HEK293T (cell line): ENCODE measurements at regions not wholly inside any gene's neighbourhood (a gene's known extent, or its start where the extent isn't known, plus 50 kb on each side); places are given as distances from the start of the nearest gene placed in this dataset.
"Not testable (repeated sequence)": the region's sequence is repeated elsewhere in the genome, so short reads cannot be mapped to it uniquely, and the experiment has no call there.

Experiments
- CTCF ChIA-PET: fragments of 350-600 bp; formaldehyde crosslinking; extraction: SDS; loops from one replicate; lab custom pipeline; 2021; ENCODE audit warnings: antibody characterized with exemption, inconsistent platforms; lab: Yijun Ruan, JAX
- POLR2A ChIA-PET: fragments of 350-600 bp; formaldehyde crosslinking; extraction: SDS; loops from one replicate; lab custom pipeline; 2020; ENCODE audit warnings: antibody characterized with exemption, inconsistent platforms; lab: Yijun Ruan, JAX
- DNase-seq: peaks from one replicate; pipeline ENCODE4 v3.0.0; 2012; ENCODE audit warnings: mixed read lengths; ENCODE audit errors: extremely low spot score
- ARNT ChIP-seq: fragments of 450-650 bp; IDR thresholded peaks from 2 replicates; pipeline ENCODE4 v1.6.1; 2017; ENCODE audit warnings: mild to moderate bottlenecking
- BHLHE40 ChIP-seq: fragments of 450-650 bp; IDR thresholded peaks from 2 replicates; pipeline ENCODE4 v1.6.1; 2016; ENCODE audit warnings: mild to moderate bottlenecking, moderate library complexity, borderline replicate concordance
- CTBP1 ChIP-seq: fragments of 450-650 bp; IDR thresholded peaks from 2 replicates; pipeline ENCODE4 v1.6.1; 2016; ENCODE audit warnings: borderline replicate concordance
- ELF4 ChIP-seq: fragments of 450-650 bp; IDR thresholded peaks from 2 replicates; pipeline ENCODE4 v1.6.1; 2017; ENCODE audit warnings: antibody characterized with exemption
- FOXA1 ChIP-seq: fragments of 450-650 bp; IDR thresholded peaks from 2 replicates; pipeline ENCODE4 v1.6.1; 2016; ENCODE audit warnings: mild to moderate bottlenecking
- FOXK2 ChIP-seq: fragments of 450-650 bp; IDR thresholded peaks from 2 replicates; pipeline ENCODE4 v1.6.1; 2016; ENCODE audit warnings: mild to moderate bottlenecking
- FOXM1 ChIP-seq: fragments of 450-650 bp; IDR thresholded peaks from 2 replicates; pipeline ENCODE4 v1.6.1; 2017; ENCODE audit warnings: mild to moderate bottlenecking, borderline replicate concordance
- HDGF ChIP-seq: fragments of 450-650 bp; IDR thresholded peaks from 2 replicates; pipeline ENCODE4 v1.6.1; 2017; ENCODE audit warnings: antibody characterized with exemption, borderline replicate concordance
- L3MBTL2 ChIP-seq: fragments of 450-650 bp; conservative IDR thresholded peaks from 2 replicates; pipeline ENCODE4 v1.6.1; 2016; ENCODE audit warnings: mild to moderate bottlenecking
- LEF1 ChIP-seq: fragments of 450-650 bp; IDR thresholded peaks from 2 replicates; pipeline ENCODE4 v1.6.1; 2017; ENCODE audit warnings: mild to moderate bottlenecking, borderline replicate concordance
- NFRKB ChIP-seq: fragments of 450-650 bp; IDR thresholded peaks from 2 replicates; pipeline ENCODE4 v1.6.1; 2016; ENCODE audit warnings: mild to moderate bottlenecking, moderate library complexity
- SP1 ChIP-seq: fragments of 450-650 bp; IDR thresholded peaks from 2 replicates; pipeline ENCODE4 v1.6.1; 2017
- SUZ12 ChIP-seq: fragments of 450-650 bp; IDR thresholded peaks from 2 replicates; pipeline ENCODE4 v1.6.1; 2016; ENCODE audit warnings: mild to moderate bottlenecking
- TARDBP ChIP-seq: fragments of 450-650 bp; IDR thresholded peaks from 2 replicates; pipeline ENCODE4 v1.6.1; 2016
- ZNF384 ChIP-seq: fragments of 450-650 bp; IDR thresholded peaks from 2 replicates; pipeline ENCODE4 v1.6.1; 2016
- TF ChIP-seq, protein P1 (sequence below): fragments of 450-650 bp; IDR thresholded peaks from 2 replicates; pipeline ENCODE4 v1.6.1; 2016

GRCh38 chr5:163893281-163893680, 387.9 kb downstream of the MAT2B start:
- CTCF ChIA-PET = interaction anchor here (0.5 kb wide), 1 partner anchor 1243 kb away, joined by 5 read pairs; no protein-coding TSS in a partner anchor
- POLR2A ChIA-PET = no interaction called here
- TF ChIP-seq SUZ12 = no peak
- no peak for TF ChIP-seq FOXA1
- TF ChIP-seq NFRKB = no peak
- TF ChIP-seq CTBP1 = no peak
- TF ChIP-seq HDGF = no peak
- no peak for TF ChIP-seq LEF1
- TF ChIP-seq TARDBP = no peak
- TF ChIP-seq SP1 = no peak
- TF ChIP-seq, protein P1, sequence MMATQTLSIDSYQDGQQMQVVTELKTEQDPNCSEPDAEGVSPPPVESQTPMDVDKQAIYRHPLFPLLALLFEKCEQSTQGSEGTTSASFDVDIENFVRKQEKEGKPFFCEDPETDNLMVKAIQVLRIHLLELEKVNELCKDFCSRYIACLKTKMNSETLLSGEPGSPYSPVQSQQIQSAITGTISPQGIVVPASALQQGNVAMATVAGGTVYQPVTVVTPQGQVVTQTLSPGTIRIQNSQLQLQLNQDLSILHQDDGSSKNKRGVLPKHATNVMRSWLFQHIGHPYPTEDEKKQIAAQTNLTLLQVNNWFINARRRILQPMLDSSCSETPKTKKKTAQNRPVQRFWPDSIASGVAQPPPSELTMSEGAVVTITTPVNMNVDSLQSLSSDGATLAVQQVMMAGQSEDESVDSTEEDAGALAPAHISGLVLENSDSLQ = no peak
- TF ChIP-seq ZNF384 = no peak
- no peak for TF ChIP-seq BHLHE40
- TF ChIP-seq L3MBTL2 = no peak
- no peak for TF ChIP-seq ARNT
- TF ChIP-seq FOXM1 = no peak
- no peak for DNase-seq

DNA sequence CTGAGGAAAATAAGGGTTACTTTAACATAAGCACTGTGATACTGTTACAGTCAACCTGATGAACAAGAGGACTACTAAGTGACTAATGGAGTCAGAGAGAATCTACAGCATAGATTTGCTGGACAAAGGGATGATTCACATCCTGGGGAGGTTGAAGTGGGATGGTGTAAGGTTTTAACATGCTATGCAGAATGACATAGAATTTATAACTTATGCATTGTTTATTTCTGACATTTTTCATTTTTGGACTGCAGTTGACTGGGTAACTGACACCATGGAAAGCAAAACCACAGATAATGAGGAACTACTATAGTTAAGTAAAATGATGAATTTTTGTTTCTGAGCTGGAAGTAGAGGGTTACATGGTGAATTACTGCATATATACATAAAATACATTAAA, 389.2 kb downstream of the MAT2B start:
- TF ChIP-seq SP1 (no peak), FOXM1 (no peak), L3MBTL2 (no peak), NFRKB (no peak), TARDBP (no peak), FOXK2 (no peak), CTBP1 (no peak), FOXA1 (no peak), ZNF384 (no peak), BHLHE40 (no peak), LEF1 (no peak), ELF4 (no peak), ARNT (no peak), SUZ12 (no peak), HDGF (no peak)
- TF ChIP-seq, protein P1 = no peak
- DNase-seq = no peak
- POLR2A ChIA-PET = no interaction called here
- CTCF ChIA-PET = no interaction called here

DNA sequence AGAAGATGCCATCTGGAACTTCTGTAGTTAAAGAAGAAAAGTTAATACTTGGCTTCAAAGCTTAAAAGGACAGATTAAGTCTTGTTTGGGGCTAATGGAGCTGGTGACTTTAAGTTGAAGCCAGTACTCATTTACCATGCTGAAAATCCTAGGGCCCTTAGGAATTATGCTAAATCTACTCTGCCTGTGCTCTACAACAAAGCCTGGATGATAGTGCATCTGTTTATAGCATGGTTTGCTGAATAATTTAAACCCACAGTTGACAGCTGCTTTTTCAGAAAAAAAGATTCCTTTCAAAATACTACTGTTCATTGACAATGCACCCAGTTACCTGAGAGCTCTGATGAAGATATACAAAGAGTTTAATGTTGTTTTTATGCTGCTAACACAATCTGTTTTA, 393.5 kb downstream of the MAT2B start:
- POLR2A ChIA-PET = no interaction called here
- CTCF ChIA-PET = no interaction called here
- DNase-seq = no peak
- TF ChIP-seq NFRKB (no peak), FOXM1 (no peak), SP1 (no peak), L3MBTL2 (no peak), HDGF (no peak), TARDBP (no peak), BHLHE40 (no peak), ARNT (no peak), CTBP1 (no peak)
- TF ChIP-seq, protein P1 = no peak

GRCh38 chr5:163907783-163908182, 402.4 kb downstream of the MAT2B start:
- POLR2A ChIA-PET, CTCF ChIA-PET: not testable (repeated sequence)

DNA sequence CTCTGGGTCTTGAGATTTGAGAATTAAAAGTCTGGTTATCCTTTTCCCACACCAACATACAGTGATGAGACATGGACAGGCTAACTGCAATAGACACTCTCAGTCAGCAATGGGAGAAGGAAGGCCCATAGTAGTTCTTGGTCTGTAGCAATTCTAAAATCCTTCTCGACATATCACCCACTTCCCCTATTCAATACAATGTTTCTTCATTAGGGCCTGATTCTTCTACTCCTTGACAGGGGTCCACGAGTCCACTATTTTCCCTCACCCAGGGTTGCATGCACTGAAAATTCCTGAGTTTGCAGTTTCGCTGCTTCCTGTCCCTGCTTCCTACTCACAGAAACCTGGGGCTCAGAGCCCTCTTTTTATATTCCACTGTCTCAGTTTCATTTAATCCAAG, 402.8 kb downstream of the MAT2B start:
- ChIA-PET CTCF (no interaction called here), POLR2A (no interaction called here)
- no peak for DNase-seq
- no peak for TF ChIP-seq SP1
- no peak for TF ChIP-seq ELF4
- no peak for TF ChIP-seq ZNF384
- TF ChIP-seq HDGF = no peak
- no peak for TF ChIP-seq LEF1
- no peak for TF ChIP-seq SUZ12
- no peak for TF ChIP-seq FOXK2
- no peak for TF ChIP-seq BHLHE40

More at GRCh38 chr5:163907783-163908182, 402.4 kb downstream of the MAT2B start:
- not testable (repeated sequence) for DNase-seq

GRCh38 chr5:163910226-163910625, 404.8 kb downstream of the MAT2B start:
- CTCF ChIA-PET = no interaction called here
- DNase-seq = no peak
- POLR2A ChIA-PET = no interaction called here
- no peak for TF ChIP-seq ZNF384
- TF ChIP-seq FOXA1 = no peak
- TF ChIP-seq TARDBP = no peak
- TF ChIP-seq NFRKB = no peak
- no peak for TF ChIP-seq ELF4
- TF ChIP-seq, protein P1 = no peak
- TF ChIP-seq FOXM1 = no peak
- no peak for TF ChIP-seq LEF1
- TF ChIP-seq SP1 = no peak
- TF ChIP-seq FOXK2 = no peak
- TF ChIP-seq ARNT = no peak
- no peak for TF ChIP-seq L3MBTL2
- no peak for TF ChIP-seq SUZ12
- no peak for TF ChIP-seq HDGF
- TF ChIP-seq CTBP1 = no peak
- TF ChIP-seq BHLHE40 = no peak
